ENCODE measurements at regions not wholly inside any gene's neighbourhood (a gene's known extent, or its start where the extent isn't known, plus 50 kb on each side); places are given as distances from the start of the nearest gene placed in this dataset.

DNA sequence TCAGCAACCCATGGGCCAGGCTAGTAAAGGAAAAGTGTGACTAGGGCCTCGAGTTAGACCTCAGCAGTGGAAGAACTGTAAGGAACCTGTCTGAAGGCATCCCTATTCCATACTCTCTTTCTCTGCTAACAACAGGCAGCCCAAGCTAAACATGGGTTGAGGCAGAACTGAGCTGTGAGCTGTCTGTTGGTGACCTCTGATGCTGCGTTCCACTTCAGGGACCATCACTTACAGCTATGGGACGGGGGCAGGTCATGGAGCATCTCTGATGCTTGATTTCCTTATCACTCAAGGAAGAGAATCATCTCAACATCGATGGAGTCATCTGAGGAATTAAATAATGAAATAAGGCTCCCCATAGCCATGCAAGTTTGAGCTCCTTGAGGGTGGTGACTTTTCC is 174.8 kb downstream of the ACTL7B start:
- no peaks in the 10 kb centered on the region for H3K4me1 ChIP-seq (ENCODE audit: control insufficient read depth in 2 of 2, insufficient read depth in 2 of 2, low read length in 2 of 2)
- H3K9me3 ChIP-seq (ENCODE audit: control insufficient read depth in 2 of 2, insufficient read depth in 1 of 2, low read length in 1 of 2) = no peaks in the 10 kb centered on the region
- no peak for DNase-seq (ENCODE audit: low read depth in 6 of 9, low spot score in 9 of 9)
- no peaks in the 10 kb centered on the region for H3K36me3 ChIP-seq (ENCODE audit: control insufficient read depth in 2 of 2, insufficient read depth in 2 of 2, low read length in 1 of 2)
- WGBS = 93% methylated on average over 4 of the region's 4 CpGs
- H3K27me3 ChIP-seq (ENCODE audit: control insufficient read depth in 2 of 2, insufficient read depth in 1 of 2, low read length in 1 of 2) = no peaks in the 10 kb centered on the region
- no peak overlapping the region for H3K4me3 ChIP-seq (ENCODE audit: low read length in 2 of 2)
- H3K27ac ChIP-seq (ENCODE audit: low read depth in 1 of 2, low read length in 1 of 2) = no peak overlapping the region

DNA sequence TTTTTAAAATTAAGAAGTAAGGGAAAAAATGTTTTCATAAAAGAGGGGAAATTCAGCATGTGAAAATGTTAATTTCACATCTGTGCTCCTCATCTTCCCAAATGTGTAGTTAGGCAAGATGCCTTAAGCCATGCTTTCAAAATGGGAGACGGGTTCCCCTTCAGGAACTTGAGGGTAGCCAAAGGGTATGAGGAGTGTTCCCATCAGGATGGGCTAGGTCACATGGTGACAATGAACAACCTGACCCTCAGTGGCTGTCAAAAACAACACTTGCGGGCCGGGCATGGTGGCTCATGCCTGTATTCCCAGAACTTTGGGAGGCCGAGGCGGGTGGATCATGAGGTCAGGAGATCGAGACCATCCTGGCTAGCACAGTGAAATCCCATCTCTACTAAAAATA is 178.0 kb downstream of the ACTL7B start:
- no peak overlapping the region for H3K27ac ChIP-seq (ENCODE audit: low read depth in 1 of 2, low read length in 1 of 2)
- no peaks in the 10 kb centered on the region for H3K4me1 ChIP-seq (ENCODE audit: control insufficient read depth in 2 of 2, insufficient read depth in 2 of 2, low read length in 2 of 2)
- DNase-seq (ENCODE audit: low read depth in 6 of 9, low spot score in 9 of 9) = no peak
- no peaks in the 10 kb centered on the region for H3K27me3 ChIP-seq (ENCODE audit: control insufficient read depth in 2 of 2, insufficient read depth in 1 of 2, low read length in 1 of 2)
- WGBS = 99% methylated on average over 6 of the region's 6 CpGs
- no peaks in the 10 kb centered on the region for H3K9me3 ChIP-seq (ENCODE audit: control insufficient read depth in 2 of 2, insufficient read depth in 1 of 2, low read length in 1 of 2)
- no peaks in the 10 kb centered on the region for H3K36me3 ChIP-seq (ENCODE audit: control insufficient read depth in 2 of 2, insufficient read depth in 2 of 2, low read length in 1 of 2)
- no peak overlapping the region for H3K4me3 ChIP-seq (ENCODE audit: low read length in 2 of 2)

DNA sequence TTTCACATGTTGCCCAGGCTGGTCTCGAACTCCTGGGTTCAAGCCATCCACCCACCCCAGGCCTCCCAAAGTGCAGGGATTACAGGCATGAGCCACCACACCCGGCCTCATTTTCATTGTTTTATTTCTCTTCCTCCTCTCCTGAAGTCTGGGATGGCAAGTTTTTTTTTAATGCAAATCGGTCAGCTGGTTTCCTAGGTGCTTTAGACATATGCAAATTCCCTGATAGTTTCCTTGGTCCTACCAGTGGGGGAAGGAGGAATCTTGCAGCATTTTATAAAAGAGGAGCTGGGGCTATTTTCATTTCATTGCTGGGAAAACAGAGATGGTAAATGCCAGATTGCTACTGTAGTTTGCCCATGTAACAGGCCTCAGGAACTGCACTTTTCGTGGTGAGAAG is 179.4 kb downstream of the ACTL7B start:
- WGBS = 95% methylated on average over 4 of the region's 4 CpGs
- Histone ChIP-seq H3K4me1 (ENCODE audit: control insufficient read depth in 2 of 2, insufficient read depth in 2 of 2, low read length in 2 of 2) (no peaks in the 10 kb centered on the region), H3K4me3 (ENCODE audit: low read length in 2 of 2) (no peak overlapping the region), H3K27ac (ENCODE audit: low read depth in 1 of 2, low read length in 1 of 2) (no peak overlapping the region), H3K27me3 (ENCODE audit: control insufficient read depth in 2 of 2, insufficient read depth in 1 of 2, low read length in 1 of 2) (no peaks in the 10 kb centered on the region), H3K9me3 (ENCODE audit: control insufficient read depth in 2 of 2, insufficient read depth in 1 of 2, low read length in 1 of 2) (no peaks in the 10 kb centered on the region), H3K36me3 (ENCODE audit: control insufficient read depth in 2 of 2, insufficient read depth in 2 of 2, low read length in 1 of 2) (no peaks in the 10 kb centered on the region)
- no peak for DNase-seq (ENCODE audit: low read depth in 6 of 9, low spot score in 9 of 9)

DNA sequence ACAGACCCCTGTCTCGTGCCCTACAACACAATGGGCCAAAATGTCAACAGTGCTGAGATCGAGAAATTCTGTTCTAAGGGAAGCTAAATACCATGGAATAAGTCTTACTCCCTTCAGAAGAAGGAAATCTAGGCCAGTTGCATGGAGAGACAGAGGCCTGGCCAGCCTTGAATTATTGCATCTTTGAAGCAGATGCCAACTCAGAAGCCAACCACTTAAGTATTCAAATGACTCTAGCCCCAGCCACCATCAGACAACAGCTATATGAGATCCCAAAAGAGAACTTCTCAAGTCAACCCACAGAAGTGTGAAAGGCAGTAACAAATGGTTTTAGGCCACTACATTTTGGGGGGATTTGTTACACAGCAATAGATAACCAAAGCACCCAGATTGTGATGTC is 180.1 kb downstream of the ACTL7B start:
- Histone ChIP-seq H3K27ac (ENCODE audit: low read depth in 1 of 2, low read length in 1 of 2) (no peak overlapping the region), H3K27me3 (ENCODE audit: control insufficient read depth in 2 of 2, insufficient read depth in 1 of 2, low read length in 1 of 2) (no peaks in the 10 kb centered on the region), H3K9me3 (ENCODE audit: control insufficient read depth in 2 of 2, insufficient read depth in 1 of 2, low read length in 1 of 2) (no peaks in the 10 kb centered on the region), H3K4me1 (ENCODE audit: control insufficient read depth in 2 of 2, insufficient read depth in 2 of 2, low read length in 2 of 2) (no peaks in the 10 kb centered on the region), H3K4me3 (ENCODE audit: low read length in 2 of 2) (no peak overlapping the region), H3K36me3 (ENCODE audit: control insufficient read depth in 2 of 2, insufficient read depth in 2 of 2, low read length in 1 of 2) (no peaks in the 10 kb centered on the region)
- 90% methylated on average over 2 of the region's 2 CpGs for WGBS
- DNase-seq (ENCODE audit: low read depth in 6 of 9, low spot score in 9 of 9) = no peak

DNA sequence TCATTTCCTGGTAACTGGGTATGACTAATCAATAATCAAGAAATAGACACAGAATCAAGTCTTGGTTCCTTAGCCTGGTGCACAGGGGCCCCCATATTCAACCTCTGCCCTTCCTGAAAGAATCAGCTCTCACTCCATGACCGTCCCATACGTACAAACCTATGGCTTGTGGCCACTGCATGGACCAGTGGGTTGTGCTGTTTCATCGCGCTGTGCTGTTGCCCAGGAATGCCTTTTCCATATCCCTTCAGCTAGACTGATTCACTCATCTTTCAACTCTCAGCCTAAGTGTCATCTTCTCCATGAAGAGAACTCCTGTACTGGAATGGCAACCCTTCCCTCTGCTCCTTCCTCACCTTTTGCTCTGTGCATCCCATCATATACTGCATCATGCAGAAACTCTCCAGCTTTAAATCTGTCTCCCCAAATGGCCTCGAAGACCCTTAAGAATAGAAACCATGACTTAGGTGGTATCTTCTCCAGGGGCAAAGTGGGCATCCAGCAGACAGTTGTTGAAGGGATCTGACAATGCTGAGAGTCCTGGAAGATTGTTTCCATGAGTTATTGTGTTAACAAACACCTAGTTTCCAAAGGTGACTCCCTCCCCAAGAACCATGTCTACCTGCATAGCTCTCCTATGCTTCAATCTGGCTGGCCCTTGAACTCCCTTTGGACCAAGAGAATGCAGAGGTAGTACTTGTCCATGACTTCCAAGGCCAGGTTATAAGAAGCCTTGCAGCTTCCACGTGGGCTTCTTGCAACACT is 180.8 kb downstream of the ACTL7B start:
- Histone ChIP-seq H3K27me3 (ENCODE audit: control insufficient read depth in 2 of 2, insufficient read depth in 1 of 2, low read length in 1 of 2) (no peaks in the 10 kb centered on the region), H3K27ac (ENCODE audit: low read depth in 1 of 2, low read length in 1 of 2) (no peak overlapping the region), H3K4me3 (ENCODE audit: low read length in 2 of 2) (no peak overlapping the region), H3K9me3 (ENCODE audit: control insufficient read depth in 2 of 2, insufficient read depth in 1 of 2, low read length in 1 of 2) (no peaks in the 10 kb centered on the region), H3K36me3 (ENCODE audit: control insufficient read depth in 2 of 2, insufficient read depth in 2 of 2, low read length in 1 of 2) (no peaks in the 10 kb centered on the region), H3K4me1 (ENCODE audit: control insufficient read depth in 2 of 2, insufficient read depth in 2 of 2, low read length in 2 of 2) (no peaks in the 10 kb centered on the region)
- DNase-seq (ENCODE audit: low read depth in 6 of 9, low spot score in 9 of 9) = no peak
- WGBS = 96% methylated on average over 6 of the region's 6 CpGs

DNA sequence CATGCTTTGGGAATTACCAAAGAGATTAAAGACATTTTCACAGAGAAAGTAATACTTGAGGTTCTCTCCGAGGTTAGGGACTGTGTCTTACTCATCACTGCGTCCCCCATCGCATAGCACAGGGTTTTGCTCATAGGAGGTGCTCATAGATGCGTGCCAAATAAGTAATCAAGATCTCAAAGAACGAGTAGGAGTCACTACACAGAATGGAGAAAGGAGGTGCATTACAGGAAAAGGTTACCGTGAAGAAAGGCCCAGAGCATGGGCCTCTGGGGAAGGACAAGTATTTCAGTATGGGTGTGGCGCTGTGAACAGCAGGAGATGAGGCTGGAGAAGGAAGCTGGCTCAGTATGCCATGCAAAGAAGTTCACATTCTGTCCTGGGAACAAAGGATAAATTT is 182.4 kb downstream of the ACTL7B start:
- 93% methylated on average over 7 of the region's 7 CpGs for WGBS
- no peak overlapping the region for H3K27ac ChIP-seq (ENCODE audit: low read depth in 1 of 2, low read length in 1 of 2)
- H3K4me1 ChIP-seq (ENCODE audit: control insufficient read depth in 2 of 2, insufficient read depth in 2 of 2, low read length in 2 of 2) = peaks cover 0 to 4% of the 10 kb centered on the region in 2 donors
- DNase-seq (ENCODE audit: low read depth in 6 of 9, low spot score in 9 of 9) = no peak
- no peak overlapping the region for H3K4me3 ChIP-seq (ENCODE audit: low read length in 2 of 2)
- H3K9me3 ChIP-seq (ENCODE audit: control insufficient read depth in 2 of 2, insufficient read depth in 1 of 2, low read length in 1 of 2) = no peaks in the 10 kb centered on the region
- no peaks in the 10 kb centered on the region for H3K36me3 ChIP-seq (ENCODE audit: control insufficient read depth in 2 of 2, insufficient read depth in 2 of 2, low read length in 1 of 2)
- H3K27me3 ChIP-seq (ENCODE audit: control insufficient read depth in 2 of 2, insufficient read depth in 1 of 2, low read length in 1 of 2) = no peaks in the 10 kb centered on the region

DNA sequence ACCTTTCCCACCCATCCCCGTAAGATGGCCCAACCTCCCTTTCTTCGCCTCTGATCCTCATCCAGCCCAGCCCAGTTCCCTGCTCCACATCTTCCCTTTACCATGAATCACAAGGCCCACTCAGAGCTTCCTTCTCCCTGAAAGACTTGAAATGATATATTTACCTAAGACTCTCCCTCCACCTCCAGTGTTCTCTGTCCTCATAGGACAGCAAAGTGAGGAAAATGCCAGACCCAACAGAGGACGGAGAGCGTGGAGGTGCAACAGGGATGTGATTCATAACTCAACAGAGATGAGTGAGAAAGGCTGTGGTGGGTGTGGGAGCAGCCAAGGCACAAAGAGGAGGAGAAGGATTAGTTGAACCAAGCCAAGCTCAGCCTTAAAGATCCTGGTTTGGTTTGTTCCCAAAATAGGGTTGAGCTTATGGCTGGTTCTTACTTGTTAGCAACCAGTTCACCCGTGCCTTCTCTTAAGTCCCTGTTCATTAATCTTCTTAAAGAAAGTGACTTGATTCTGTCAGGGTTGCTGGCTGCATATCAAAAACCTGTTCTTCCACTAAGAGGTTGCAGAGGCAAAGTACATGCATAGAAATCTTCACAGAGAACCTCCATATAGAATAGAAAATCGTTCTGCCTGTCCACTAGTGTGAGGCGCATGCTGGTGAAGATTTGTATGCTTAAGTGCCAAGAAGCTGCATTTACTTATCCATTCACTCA is 183.2 kb downstream of the ACTL7B start:
- peaks cover 0 to 4% of the 10 kb centered on the region in 2 donors for H3K4me1 ChIP-seq (ENCODE audit: control insufficient read depth in 2 of 2, insufficient read depth in 2 of 2, low read length in 2 of 2)
- WGBS = 92% methylated on average over 7 of the region's 7 CpGs
- DNase-seq (ENCODE audit: low read depth in 6 of 9, low spot score in 9 of 9) = peak in 1 of 9 donors; percentile 10
- H3K27me3 ChIP-seq (ENCODE audit: control insufficient read depth in 2 of 2, insufficient read depth in 1 of 2, low read length in 1 of 2) = no peaks in the 10 kb centered on the region
- no peak overlapping the region for H3K4me3 ChIP-seq (ENCODE audit: low read length in 2 of 2)
- H3K9me3 ChIP-seq (ENCODE audit: control insufficient read depth in 2 of 2, insufficient read depth in 1 of 2, low read length in 1 of 2) = no peaks in the 10 kb centered on the region
- peak overlapping the region; percentile 49 to 53 for H3K27ac ChIP-seq (ENCODE audit: low read depth in 1 of 2, low read length in 1 of 2)
- no peaks in the 10 kb centered on the region for H3K36me3 ChIP-seq (ENCODE audit: control insufficient read depth in 2 of 2, insufficient read depth in 2 of 2, low read length in 1 of 2)

DNA sequence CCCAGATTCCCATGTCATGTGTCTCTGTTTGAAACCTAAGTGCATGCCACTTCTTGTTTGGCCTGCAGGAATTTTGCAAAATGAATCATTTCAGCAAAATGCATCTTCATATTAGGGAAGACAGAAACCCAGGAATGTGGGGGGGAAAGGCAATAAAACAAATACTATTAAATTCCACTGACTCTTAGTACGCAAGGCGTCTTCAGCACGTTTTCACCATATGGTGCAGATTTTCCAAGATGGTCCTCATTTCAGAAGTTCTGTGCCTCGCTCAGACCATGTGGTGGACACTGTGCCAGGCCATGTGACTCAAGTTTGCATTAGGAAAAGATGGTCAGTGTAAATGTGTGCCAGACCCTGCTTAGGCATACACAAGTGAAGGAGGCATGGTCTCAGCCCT is 184.0 kb downstream of the ACTL7B start:
- Histone ChIP-seq H3K4me1 (ENCODE audit: control insufficient read depth in 2 of 2, insufficient read depth in 2 of 2, low read length in 2 of 2) (peaks cover 0 to 4% of the 10 kb centered on the region in 2 donors), H3K9me3 (ENCODE audit: control insufficient read depth in 2 of 2, insufficient read depth in 1 of 2, low read length in 1 of 2) (no peaks in the 10 kb centered on the region), H3K27me3 (ENCODE audit: control insufficient read depth in 2 of 2, insufficient read depth in 1 of 2, low read length in 1 of 2) (no peaks in the 10 kb centered on the region), H3K4me3 (ENCODE audit: low read length in 2 of 2) (no peak overlapping the region), H3K36me3 (ENCODE audit: control insufficient read depth in 2 of 2, insufficient read depth in 2 of 2, low read length in 1 of 2) (no peaks in the 10 kb centered on the region), H3K27ac (ENCODE audit: low read depth in 1 of 2, low read length in 1 of 2) (peak overlapping the region in 1 of 2 donors; percentile 53)
- no peak for DNase-seq (ENCODE audit: low read depth in 6 of 9, low spot score in 9 of 9)
- WGBS = 92% methylated on average over 4 of the region's 4 CpGs

DNA sequence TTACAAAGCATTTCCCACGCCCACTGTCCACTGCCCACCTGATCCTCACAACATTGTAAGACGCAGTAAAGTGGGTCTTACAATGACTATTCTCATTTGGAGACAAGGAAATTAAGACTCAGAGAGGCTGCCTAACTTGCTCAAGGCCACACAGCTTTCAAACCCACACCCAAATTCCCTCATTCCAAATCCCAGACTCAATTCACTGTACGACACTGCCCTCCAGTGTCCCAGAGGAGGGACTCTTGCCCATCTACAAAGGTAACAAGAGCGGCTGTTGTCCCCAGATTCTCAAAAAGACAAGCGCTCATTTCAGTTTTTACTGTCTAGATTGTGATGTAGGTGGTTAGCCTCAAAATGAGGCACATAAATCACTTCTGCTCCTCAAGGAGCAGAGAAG is 184.6 kb downstream of the ACTL7B start:
- Histone ChIP-seq H3K36me3 (ENCODE audit: control insufficient read depth in 2 of 2, insufficient read depth in 2 of 2, low read length in 1 of 2) (no peaks in the 10 kb centered on the region), H3K27ac (ENCODE audit: low read depth in 1 of 2, low read length in 1 of 2) (peak overlapping the region in 1 of 2 donors; percentile 30), H3K4me1 (ENCODE audit: control insufficient read depth in 2 of 2, insufficient read depth in 2 of 2, low read length in 2 of 2) (peaks cover 0 to 4% of the 10 kb centered on the region in 2 donors), H3K9me3 (ENCODE audit: control insufficient read depth in 2 of 2, insufficient read depth in 1 of 2, low read length in 1 of 2) (no peaks in the 10 kb centered on the region), H3K4me3 (ENCODE audit: low read length in 2 of 2) (no peak overlapping the region), H3K27me3 (ENCODE audit: control insufficient read depth in 2 of 2, insufficient read depth in 1 of 2, low read length in 1 of 2) (no peaks in the 10 kb centered on the region)
- DNase-seq (ENCODE audit: low read depth in 6 of 9, low spot score in 9 of 9) = no peak
- 96% methylated on average over 5 of the region's 5 CpGs for WGBS
